Glomerular endothelial cell (primary cell): ENCODE measurements at regions not wholly inside any gene's neighbourhood (a gene's known extent, or its start where the extent isn't known, plus 50 kb on each side); places are given as distances from the start of the nearest gene placed in this dataset.

ENCODE experiments used
- DNase-seq: peaks from one replicate; pipeline ENCODE4 v3.0.0-alpha.2; 2011; ENCODE audit warnings: low read depth, low spot score; ENCODE audit errors: extremely low read depth

- no peak for DNase-seq
These were observed 152.8 kb downstream of the FSIP2 start for GRCh38 chr2:185891403-185891802.

GRCh38 chr2:185891804-185892411 lies 153.3 kb downstream of the FSIP2 start:
- no peak for DNase-seq

- no peak for DNase-seq
These were observed 153.9 kb downstream of the FSIP2 start for GRCh38 chr2:185892484-185892883.

GRCh38 chr2:185894223-185894622 lies 155.6 kb downstream of the FSIP2 start:
- DNase-seq, result no peak

GRCh38 chr2:185895828-185896693 lies 157.5 kb downstream of the FSIP2 start:
- no peak for DNase-seq

GRCh38 chr2:185899366-185899765 lies 160.8 kb downstream of the FSIP2 start:
- no peak for DNase-seq

- DNase-seq, result no peak
These were observed 180.6 kb downstream of the FSIP2 start for GRCh38 chr2:185919155-185919554.

- DNase-seq, result no peak
These were observed 182.6 kb downstream of the FSIP2 start for GRCh38 chr2:185921048-185921756.

- no peak for DNase-seq
These were observed 195.6 kb downstream of the FSIP2 start for GRCh38 chr2:185934232-185934631.

GRCh38 chr2:185939858-185940257 lies 201.3 kb downstream of the FSIP2 start:
- no peak for DNase-seq

- DNase-seq, result no peak
These were observed 204.3 kb downstream of the FSIP2 start for GRCh38 chr2:185942855-185943254.

GRCh38 chr2:185947722-185948121 lies 209.1 kb downstream of the FSIP2 start:
- no peak for DNase-seq

- no peak for DNase-seq
These were observed 213.5 kb downstream of the FSIP2 start for GRCh38 chr2:185952100-185952499.

GRCh38 chr2:185954389-185954788 lies 215.8 kb downstream of the FSIP2 start:
- DNase-seq, result no peak

- DNase-seq, result no peak
These were observed 216.4 kb downstream of the FSIP2 start for GRCh38 chr2:185955050-185955449.

GRCh38 chr2:185967335-185967734 lies 228.7 kb downstream of the FSIP2 start:
- DNase-seq, result no peak

GRCh38 chr2:185970148-185970852 lies 231.7 kb downstream of the FSIP2 start:
- DNase-seq, result no peak

GRCh38 chr2:185978634-185979407 lies 240.2 kb downstream of the FSIP2 start:
- DNase-seq, result no peak

GRCh38 chr2:185979546-185980071 lies 241.0 kb downstream of the FSIP2 start:
- no peak for DNase-seq

GRCh38 chr2:185980944-185981343 lies 242.3 kb downstream of the FSIP2 start:
- DNase-seq, result no peak
